SK-N-SH treated with all-trans-retinoic acid at 6 μM for 48 hours (cell line): ENCODE measurements at regions not wholly inside any gene's neighbourhood (a gene's known extent, or its start where the extent isn't known, plus 50 kb on each side); places are given as distances from the start of the nearest gene placed in this dataset.

Source experiments
- ARNTL ChIP-seq: fragments of 450-650 bp; formaldehyde crosslinking; IDR thresholded peaks from 2 replicates; pipeline ENCODE4 v1.5.0; 2020; ENCODE audit warnings: low read depth, mild to moderate bottlenecking, moderate library complexity, borderline replicate concordance
- CREB5 ChIP-seq: fragments of 250-450 bp; sonication (Bioruptor Pico); IDR thresholded peaks from 2 replicates; pipeline ENCODE4 v1.5.1; 2020; ENCODE audit warnings: low read depth, mild to moderate bottlenecking, moderate library complexity
- ISL1 ChIP-seq: fragments of 250-450 bp; sonication (Bioruptor Pico); IDR thresholded peaks from 2 replicates; pipeline ENCODE4 v2.1.2; 2022; ENCODE audit warnings: mild to moderate bottlenecking, moderate library complexity
- ZC3H10 ChIP-seq: fragments of 250-450 bp; sonication (Bioruptor Pico); IDR thresholded peaks from 2 replicates; pipeline ENCODE4 v1.5.1; 2021; ENCODE audit warnings: mild to moderate bottlenecking, moderate library complexity
- ZFP3 ChIP-seq: fragments of 250-450 bp; sonication (Bioruptor Pico); IDR thresholded peaks from 2 replicates; pipeline ENCODE4 v1.5.0; 2020; ENCODE audit warnings: mild to moderate bottlenecking, moderate library complexity

- TF ChIP-seq ZC3H10 (CRISPR knock-in tag), result peak; percentile 52; the same call in 1 of the 2 replicates
- TF ChIP-seq ZFP3 (CRISPR knock-in tag), result no peak
- TF ChIP-seq CREB5 (CRISPR knock-in tag), result no peak
- TF ChIP-seq ARNTL (CRISPR knock-in tag), result no peak
- TF ChIP-seq ISL1 (CRISPR knock-in tag), result no peak; the same call in 1 of the 2 replicates
Observed at GRCh38 chr6:112475083-112475482, 128.0 kb downstream of the RFPL4B start.
